ENCODE measurements at regions not wholly inside any gene's neighbourhood (a gene's known extent, or its start where the extent isn't known, plus 50 kb on each side); places are given as distances from the start of the nearest gene placed in this dataset.

DNA sequence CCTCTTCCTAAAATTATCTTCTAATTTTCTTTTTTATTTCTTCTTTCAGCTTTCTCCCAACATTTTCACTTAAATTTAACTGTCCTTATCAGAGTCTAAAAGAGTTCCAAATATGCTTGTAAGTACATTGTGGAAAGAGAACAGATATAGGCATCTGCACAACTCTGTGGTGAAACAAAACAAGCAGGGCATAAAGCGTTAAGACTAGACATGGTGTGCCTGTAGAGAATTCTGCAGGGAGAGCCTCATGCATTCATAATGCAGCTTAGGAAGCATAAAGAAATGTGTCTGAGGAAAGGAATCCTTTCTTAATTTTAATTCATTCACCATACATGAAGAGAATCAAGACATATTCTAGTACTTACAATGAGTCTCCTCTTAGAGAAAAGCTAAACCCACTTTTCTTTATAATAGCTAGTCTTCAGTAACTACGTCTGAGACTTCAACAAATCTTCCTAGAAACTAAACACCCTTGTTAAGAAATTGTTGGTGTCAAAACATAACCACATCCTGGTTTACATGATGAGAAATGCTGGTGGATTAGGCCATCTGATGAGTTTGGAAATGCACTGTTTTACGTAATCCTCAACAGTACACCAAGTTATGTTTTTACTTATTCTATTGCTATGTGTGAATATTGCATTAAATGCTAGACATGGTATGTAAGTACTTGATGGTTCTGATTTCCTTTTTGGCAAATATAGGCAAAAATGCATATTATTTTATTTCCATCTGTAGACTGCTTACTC lies 307.8 kb upstream of the GIMD1 start:
- TF ChIP-seq, protein P1, sequence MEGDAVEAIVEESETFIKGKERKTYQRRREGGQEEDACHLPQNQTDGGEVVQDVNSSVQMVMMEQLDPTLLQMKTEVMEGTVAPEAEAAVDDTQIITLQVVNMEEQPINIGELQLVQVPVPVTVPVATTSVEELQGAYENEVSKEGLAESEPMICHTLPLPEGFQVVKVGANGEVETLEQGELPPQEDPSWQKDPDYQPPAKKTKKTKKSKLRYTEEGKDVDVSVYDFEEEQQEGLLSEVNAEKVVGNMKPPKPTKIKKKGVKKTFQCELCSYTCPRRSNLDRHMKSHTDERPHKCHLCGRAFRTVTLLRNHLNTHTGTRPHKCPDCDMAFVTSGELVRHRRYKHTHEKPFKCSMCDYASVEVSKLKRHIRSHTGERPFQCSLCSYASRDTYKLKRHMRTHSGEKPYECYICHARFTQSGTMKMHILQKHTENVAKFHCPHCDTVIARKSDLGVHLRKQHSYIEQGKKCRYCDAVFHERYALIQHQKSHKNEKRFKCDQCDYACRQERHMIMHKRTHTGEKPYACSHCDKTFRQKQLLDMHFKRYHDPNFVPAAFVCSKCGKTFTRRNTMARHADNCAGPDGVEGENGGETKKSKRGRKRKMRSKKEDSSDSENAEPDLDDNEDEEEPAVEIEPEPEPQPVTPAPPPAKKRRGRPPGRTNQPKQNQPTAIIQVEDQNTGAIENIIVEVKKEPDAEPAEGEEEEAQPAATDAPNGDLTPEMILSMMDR (IDR thresholded peaks at IDR 0.05), result no peak
- TF ChIP-seq POLR2A (IDR thresholded peaks at IDR 0.05), result no peak

Data from suprapubic skin (tissue), 3 donors.